Kidney (tissue), 13 donors: ENCODE measurements at regions not wholly inside any gene's neighbourhood (a gene's known extent, or its start where the extent isn't known, plus 50 kb on each side); places are given as distances from the start of the nearest gene placed in this dataset.

Experiments used
- DNase-seq, 5 donors: peaks; one replicate each; pipeline ENCODE4 v3.0.0-alpha.2; 2013 to 2020
- FAIRE-seq: peaks from 2 replicates; lab custom pipeline; 2012; peaks lifted over from hg19 to GRCh38; lab: Jason Lieb, UNC
- H3K27ac ChIP-seq, 2 donors: one replicate each; pipeline ENCODE4 v1.7.0; 2013; ENCODE audit warnings: low read depth in 2 of 2, low read length in 2 of 2, inconsistent platforms in 1 of 2
- H3K27me3 ChIP-seq: one replicate; pipeline ENCODE4 v1.7.1; 2013; ENCODE audit warnings: low read length, inconsistent platforms; ENCODE audit not compliant: control insufficient read depth, insufficient read depth
- H3K36me3 ChIP-seq, 3 donors: one replicate each; pipeline versions ENCODE4 v1.7.0 to v1.7.1; 2013; ENCODE audit warnings: low read length in 3 of 3, control low read depth in 1 of 3, inconsistent platforms in 1 of 3; ENCODE audit not compliant: insufficient read depth in 3 of 3, control insufficient read depth in 2 of 3
- H3K4me1 ChIP-seq, 3 donors: one replicate each; pipeline versions ENCODE4 v1.7.0 to v1.7.1; 2013; ENCODE audit warnings: low read length in 3 of 3, inconsistent platforms in 1 of 3, low read depth in 1 of 3; ENCODE audit not compliant: control insufficient read depth in 2 of 3, insufficient read depth in 2 of 3
- H3K4me3 ChIP-seq, 3 donors: one replicate each; pipeline versions ENCODE4 v1.7.0 to v1.8.1; 2013; ENCODE audit warnings: low read length in 3 of 3, control low read depth in 1 of 3, inconsistent platforms in 1 of 3
- H3K9ac ChIP-seq, 3 donors: one replicate each; pipeline versions ENCODE4 v1.7.0 to v1.7.1; 2013; ENCODE audit warnings: low read length in 3 of 3, control low read depth in 1 of 3, inconsistent platforms in 1 of 3
- H3K9me3 ChIP-seq, 3 donors: one replicate each; pipeline versions ENCODE4 v1.7.0 to v1.7.1; 2013; ENCODE audit warnings: low read length in 3 of 3, control low read depth in 1 of 3, inconsistent platforms in 1 of 3; ENCODE audit not compliant: control insufficient read depth in 2 of 3, insufficient read depth in 1 of 3
- CTCF ChIP-seq: IDR thresholded peaks from 3 replicates; pipeline ENCODE4 v1.5.1; 2012; ENCODE audit warnings: mild to moderate bottlenecking, moderate library complexity, borderline replicate concordance; ENCODE audit not compliant: insufficient read depth; ENCODE audit errors: extremely low read depth
- intact Hi-C: fragments of 100-400 bp; cut with DNase I; formaldehyde crosslinking; loops from one replicate; pipeline ENCODE4 v1.11.1; 2022
- donor health status: control.
- donor health status: control.
- donor health status: control.
- donor health status: control.
- donor health status: control.
- donor health status: DM: yes; HTN: yes; CAD: no.
- donor health status: Normal renal cell carcinoma (clear cell type).

- Histone ChIP-seq H3K27ac (no peak overlapping the region), H3K36me3 (no peaks in the 10 kb centered on the region), H3K9ac (no peak overlapping the region), H3K9me3 (no peaks in the 10 kb centered on the region), H3K27me3 (no peaks in the 10 kb centered on the region), H3K4me3 (no peak overlapping the region), H3K4me1 (no peaks in the 10 kb centered on the region)
- DNase-seq (no peak), FAIRE-seq (no peak)
- TF ChIP-seq CTCF: no peak
- intact Hi-C loops: no loop called here
Observed at GRCh38 chr2:129205766-129206165, 773.7 kb upstream of the RAB6C start.

- Histone ChIP-seq H3K4me1 (no peaks in the 10 kb centered on the region), H3K27me3 (no peaks in the 10 kb centered on the region), H3K27ac (no peak overlapping the region), H3K9ac (no peak overlapping the region), H3K9me3 (no peaks in the 10 kb centered on the region), H3K36me3 (no peaks in the 10 kb centered on the region), H3K4me3 (no peak overlapping the region)
- no peak for FAIRE-seq
- DNase-seq: no peak
- intact Hi-C loops: no loop called here
- no peak for TF ChIP-seq CTCF
Observed at GRCh38 chr2:129212299-129212958, 767.0 kb upstream of the RAB6C start.

DNA sequence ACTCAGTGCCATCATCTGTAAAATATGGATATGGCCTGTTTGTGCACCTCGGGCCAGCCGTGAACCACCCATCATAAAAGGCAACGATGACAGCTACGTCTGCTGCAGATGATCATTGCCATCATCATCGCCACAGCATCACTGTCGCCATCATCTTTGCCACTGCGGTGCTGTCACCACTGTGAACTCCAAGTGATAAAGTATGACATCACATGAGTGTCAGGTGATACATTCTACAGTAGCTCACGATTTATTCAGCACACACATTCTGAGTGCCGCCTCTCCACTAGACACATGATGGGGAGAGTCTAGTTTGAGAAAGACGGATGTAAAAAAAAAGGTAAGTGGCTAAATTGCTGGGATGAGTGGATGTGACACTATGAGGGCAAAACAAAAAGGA, 755.4 kb upstream of the RAB6C start:
- no peaks in the 10 kb centered on the region for H3K36me3 ChIP-seq
- H3K27ac ChIP-seq: no peak overlapping the region
- no peak overlapping the region for H3K9ac ChIP-seq
- H3K4me3 ChIP-seq: no peak overlapping the region
- no peaks in the 10 kb centered on the region for H3K9me3 ChIP-seq
- DNase-seq (no peak), FAIRE-seq (no peak)
- intact Hi-C loops: no loop called here
- H3K27me3 ChIP-seq: no peaks in the 10 kb centered on the region
- H3K4me1 ChIP-seq: no peaks in the 10 kb centered on the region
- no peak for TF ChIP-seq CTCF

DNA sequence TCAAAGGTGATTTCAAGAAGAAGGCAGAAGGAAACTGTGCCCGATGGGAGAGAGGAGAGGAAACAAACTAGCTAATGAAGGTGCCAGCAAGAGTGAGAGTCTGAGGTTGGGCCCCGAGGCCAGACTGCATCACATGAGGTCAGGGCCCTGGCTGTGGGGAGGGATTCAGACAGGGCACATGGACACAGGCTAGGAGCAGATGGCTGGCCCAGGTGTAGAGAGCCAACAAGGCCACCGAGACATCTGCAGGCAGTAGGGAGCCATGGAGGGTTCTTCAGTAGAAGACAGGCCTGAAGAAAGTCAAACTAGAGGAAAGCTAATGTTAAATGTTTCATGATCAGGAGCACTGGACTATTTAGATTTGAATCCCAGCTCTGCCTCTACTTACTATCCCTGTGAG, 755.0 kb upstream of the RAB6C start:
- DNase-seq (no peak), FAIRE-seq (no peak)
- intact Hi-C loops: no loop called here
- Histone ChIP-seq H3K4me1 (no peaks in the 10 kb centered on the region), H3K9me3 (no peaks in the 10 kb centered on the region), H3K4me3 (no peak overlapping the region), H3K27ac (no peak overlapping the region), H3K9ac (no peak overlapping the region), H3K27me3 (no peaks in the 10 kb centered on the region), H3K36me3 (no peaks in the 10 kb centered on the region)
- TF ChIP-seq CTCF: no peak
